Stimulated activated naive CD8-positive, alpha-beta T cell treated with anti-CD3 and anti-CD28 coated beads, Interleukin-15, amount 100 ng/mL, for 72 hours (primary cell): ENCODE measurements at regions not wholly inside any gene's neighbourhood (a gene's known extent, or its start where the extent isn't known, plus 50 kb on each side); places are given as distances from the start of the nearest gene placed in this dataset.
"Not testable (repeated sequence)": the region's sequence is repeated elsewhere in the genome, so short reads cannot be mapped to it uniquely, and the experiment has no call there.

Experiments
- ATAC-seq: fragments of 150-1000 bp; cut with Tn5 transposase; 2 replicates; pipeline ENCODE4 v1.10.0; 2021; ENCODE audit warnings: mild to moderate bottlenecking, moderate library complexity
- DNase-seq, 2 donors: peaks; one replicate each; pipeline ENCODE4 v3.0.0; 2021 to 2022
- H3K27ac Mint-ChIP-seq, 2 donors: one replicate each; pipeline ENCODE4 v1.8.0; 2022; ENCODE audit warnings: mild to moderate bottlenecking in 2 of 2, mixed read lengths in 2 of 2, moderate library complexity in 2 of 2
- H3K27me3 Mint-ChIP-seq: one replicate; pipeline ENCODE4 v1.8.0; 2022; ENCODE audit warnings: mixed read lengths
- H3K4me1 Mint-ChIP-seq: one replicate; pipeline ENCODE4 v1.8.0; 2022; ENCODE audit warnings: mild to moderate bottlenecking, mixed read lengths
- H3K4me3 Mint-ChIP-seq, 2 donors: one replicate each; pipeline ENCODE4 v1.8.0; 2022; ENCODE audit warnings: mild to moderate bottlenecking in 2 of 2, mixed read lengths in 2 of 2, moderate library complexity in 1 of 2
- H3K9me3 Mint-ChIP-seq, 2 donors: one replicate each; pipeline ENCODE4 v1.8.0; 2022; ENCODE audit warnings: mixed read lengths in 2 of 2

GRCh38 chr1:232369451-232370296 lies 260.3 kb downstream of the SIPA1L2 start:
- H3K9me3 Mint-ChIP-seq = no peaks in the 10 kb centered on the region
- no peak overlapping the region for H3K4me3 Mint-ChIP-seq
- H3K4me1 Mint-ChIP-seq = no peaks in the 10 kb centered on the region
- peaks cover 19% of the 10 kb centered on the region for H3K27me3 Mint-ChIP-seq
- DNase-seq (no peak), ATAC-seq (no peak)
- H3K27ac Mint-ChIP-seq = no peak overlapping the region

- Mint-ChIP-seq H3K27ac (no peak overlapping the region), H3K4me3 (no peak overlapping the region), H3K9me3 (no peaks in the 10 kb centered on the region), H3K27me3 (peaks cover 15% of the 10 kb centered on the region), H3K4me1 (no peaks in the 10 kb centered on the region)
- no peak for DNase-seq
- ATAC-seq = no peak
Measured at GRCh38 chr1:232368821-232369321, 261.1 kb downstream of the SIPA1L2 start.

- DNase-seq = no peak
- no peak for ATAC-seq
- Mint-ChIP-seq H3K4me1 (no peaks in the 10 kb centered on the region), H3K9me3 (no peaks in the 10 kb centered on the region), H3K4me3 (no peak overlapping the region), H3K27me3 (peaks cover 9% of the 10 kb centered on the region), H3K27ac (no peak overlapping the region)
Measured at GRCh38 chr1:232367293-232367692, 262.6 kb downstream of the SIPA1L2 start.

GRCh38 chr1:232364654-232365382 lies 265.1 kb downstream of the SIPA1L2 start:
- H3K4me3 Mint-ChIP-seq = no peak overlapping the region
- H3K27ac Mint-ChIP-seq = no peak overlapping the region
- H3K9me3 Mint-ChIP-seq = no peaks in the 10 kb centered on the region
- no peak for DNase-seq
- H3K27me3 Mint-ChIP-seq = peaks cover 3% of the 10 kb centered on the region
- no peaks in the 10 kb centered on the region for H3K4me1 Mint-ChIP-seq
- no peak for ATAC-seq

GRCh38 chr1:232363008-232363407 lies 266.9 kb downstream of the SIPA1L2 start:
- DNase-seq = no peak
- Mint-ChIP-seq H3K27ac (no peak overlapping the region), H3K4me3 (no peak overlapping the region), H3K4me1 (no peaks in the 10 kb centered on the region), H3K27me3 (no peaks in the 10 kb centered on the region), H3K9me3 (no peaks in the 10 kb centered on the region)
- ATAC-seq = no peak

- DNase-seq = no peak
- no peak for ATAC-seq
- Mint-ChIP-seq H3K4me3 (no peak overlapping the region), H3K4me1 (no peaks in the 10 kb centered on the region), H3K27ac (no peak overlapping the region), H3K9me3 (no peaks in the 10 kb centered on the region), H3K27me3 (peaks cover 10% of the 10 kb centered on the region)
Measured at GRCh38 chr1:232357416-232357815, 272.5 kb downstream of the SIPA1L2 start.

GRCh38 chr1:232355162-232356006 lies 274.5 kb downstream of the SIPA1L2 start:
- H3K27ac Mint-ChIP-seq = no peak overlapping the region
- ATAC-seq (no peak), DNase-seq (no peak)
- no peaks in the 10 kb centered on the region for H3K4me1 Mint-ChIP-seq
- H3K27me3 Mint-ChIP-seq = peaks cover 22% of the 10 kb centered on the region
- H3K4me3 Mint-ChIP-seq = no peak overlapping the region
- no peaks in the 10 kb centered on the region for H3K9me3 Mint-ChIP-seq

GRCh38 chr1:232353001-232353400 lies 276.9 kb downstream of the SIPA1L2 start:
- Mint-ChIP-seq H3K4me3 (no peak overlapping the region), H3K27me3 (peaks cover 39% of the 10 kb centered on the region), H3K27ac (no peak overlapping the region), H3K4me1 (no peaks in the 10 kb centered on the region), H3K9me3 (no peaks in the 10 kb centered on the region)
- DNase-seq (no peak), ATAC-seq (no peak)

- DNase-seq (no peak), ATAC-seq (no peak)
- H3K27ac Mint-ChIP-seq = no peak overlapping the region
- no peaks in the 10 kb centered on the region for H3K9me3 Mint-ChIP-seq
- H3K4me3 Mint-ChIP-seq = no peak overlapping the region
- peaks cover 39% of the 10 kb centered on the region for H3K27me3 Mint-ChIP-seq
- H3K4me1 Mint-ChIP-seq = no peaks in the 10 kb centered on the region
Measured at GRCh38 chr1:232352366-232352765, 277.6 kb downstream of the SIPA1L2 start.

- Mint-ChIP-seq H3K27ac (no peak overlapping the region), H3K4me3 (no peak overlapping the region), H3K4me1 (no peaks in the 10 kb centered on the region), H3K27me3 (peaks cover 39% of the 10 kb centered on the region), H3K9me3 (no peaks in the 10 kb centered on the region)
- DNase-seq (no peak), ATAC-seq (no peak)
Measured at GRCh38 chr1:232351335-232351734, 278.6 kb downstream of the SIPA1L2 start.

- DNase-seq (no peak), ATAC-seq (no peak)
- H3K27me3 Mint-ChIP-seq = peaks cover 23% of the 10 kb centered on the region
- H3K4me3 Mint-ChIP-seq = no peak overlapping the region
- H3K27ac Mint-ChIP-seq = no peak overlapping the region
- peaks cover 14 to 27% of the 10 kb centered on the region in 2 donors for H3K9me3 Mint-ChIP-seq
- H3K4me1 Mint-ChIP-seq = no peaks in the 10 kb centered on the region
Measured at GRCh38 chr1:232346844-232347243, 283.1 kb downstream of the SIPA1L2 start.

GRCh38 chr1:232344791-232345399 lies 285.0 kb downstream of the SIPA1L2 start:
- H3K9me3 Mint-ChIP-seq = peaks cover 14 to 27% of the 10 kb centered on the region in 2 donors
- DNase-seq = no peak
- H3K4me1 Mint-ChIP-seq = no peaks in the 10 kb centered on the region
- peaks cover 32% of the 10 kb centered on the region for H3K27me3 Mint-ChIP-seq
- no peak overlapping the region for H3K4me3 Mint-ChIP-seq
- no peak overlapping the region for H3K27ac Mint-ChIP-seq
- no peak for ATAC-seq

GRCh38 chr1:232344186-232344585 lies 285.7 kb downstream of the SIPA1L2 start:
- H3K27ac Mint-ChIP-seq, H3K4me1 Mint-ChIP-seq, ATAC-seq, DNase-seq, H3K4me3 Mint-ChIP-seq: not testable (repeated sequence)
- peaks cover 28% of the 10 kb centered on the region for H3K27me3 Mint-ChIP-seq
- H3K9me3 Mint-ChIP-seq = peaks cover 14 to 27% of the 10 kb centered on the region in 2 donors

- Mint-ChIP-seq H3K4me3 (no peak overlapping the region), H3K27me3 (peaks cover 53% of the 10 kb centered on the region), H3K27ac (no peak overlapping the region), H3K9me3 (peaks cover 8 to 19% of the 10 kb centered on the region in 2 donors), H3K4me1 (peaks cover 10% of the 10 kb centered on the region)
- DNase-seq (no peak), ATAC-seq (no peak)
Measured at GRCh38 chr1:232340446-232340845, 289.5 kb downstream of the SIPA1L2 start.

- DNase-seq = no peak
- Mint-ChIP-seq H3K27me3 (peaks cover 57% of the 10 kb centered on the region), H3K27ac (no peak overlapping the region), H3K4me3 (no peak overlapping the region), H3K9me3 (peaks cover 0 to 11% of the 10 kb centered on the region in 2 donors), H3K4me1 (peaks cover 23% of the 10 kb centered on the region)
- ATAC-seq = no peak
Measured at GRCh38 chr1:232339073-232339472, 290.9 kb downstream of the SIPA1L2 start.
